Vagina (tissue), 2 donors: ENCODE measurements at regions not wholly inside any gene's neighbourhood (a gene's known extent, or its start where the extent isn't known, plus 50 kb on each side); places are given as distances from the start of the nearest gene placed in this dataset.
A peak's percentile ranks its signal among the peaks of the same experiment; 100 is the strongest.

Experiments
- DNase-seq, 2 donors: peaks; one replicate each; pipeline ENCODE4 v3.0.0-alpha.2; 2017; ENCODE audit errors: extremely low spot score in 2 of 2
- H3K27ac ChIP-seq: fragments of 200-600 bp; sonication (generic); one replicate; pipeline ENCODE4 v1.5.1; 2019
- H3K27me3 ChIP-seq: fragments of 200-600 bp; sonication (generic); one replicate; pipeline ENCODE4 v1.5.1; 2019
- H3K36me3 ChIP-seq, 2 donors: fragments of 200-600 bp; sonication (generic); one replicate each; pipeline ENCODE4 v1.5.1; 2017 to 2019
- H3K4me1 ChIP-seq: fragments of 200-600 bp; sonication (generic); one replicate; pipeline ENCODE4 v1.5.1; 2019
- H3K4me3 ChIP-seq, 2 donors: fragments of 200-600 bp; sonication (generic); 1 replicate in 1 of 2; 2 replicates in 1 of 2; pipeline ENCODE4 v1.5.1; 2016 to 2019
- H3K9me3 ChIP-seq: fragments of 200-600 bp; sonication (generic); one replicate; pipeline ENCODE4 v1.5.1; 2019
- POLR2A ChIP-seq, 2 donors: fragments of 450-650 bp; IDR thresholded peaks; one replicate each; pipeline ENCODE4 v1.6.1; 2017; ENCODE audit warnings: antibody characterized with exemption in 2 of 2, mild to moderate bottlenecking in 2 of 2, moderate library complexity in 2 of 2
- POLR2AphosphoS5 ChIP-seq, 2 donors: sonication (generic); formaldehyde crosslinking; IDR thresholded peaks; one replicate each; pipeline ENCODE4 v1.9.0; 2017; ENCODE audit warnings: antibody characterized with exemption in 2 of 2, mild to moderate bottlenecking in 2 of 2, low read depth in 1 of 2; ENCODE audit not compliant: insufficient read depth in 1 of 2
- intact Hi-C: fragments of 100-400 bp; cut with DNase I; formaldehyde crosslinking; loops from one replicate; pipeline ENCODE4 v1.15.1; 2023
- TF ChIP-seq, protein P1 (sequence below), 3 experiments: fragments of 450-650 bp in 2 of 3; fragments of 200-600 bp in 1 of 3; sonication (generic) in 1 of 3; IDR thresholded peaks; one replicate each; pipeline ENCODE4 v1.5.1; 2017 to 2019; ENCODE audit warnings: antibody characterized with exemption in 3 of 3, mild to moderate bottlenecking in 2 of 3, moderate library complexity in 2 of 3

DNA sequence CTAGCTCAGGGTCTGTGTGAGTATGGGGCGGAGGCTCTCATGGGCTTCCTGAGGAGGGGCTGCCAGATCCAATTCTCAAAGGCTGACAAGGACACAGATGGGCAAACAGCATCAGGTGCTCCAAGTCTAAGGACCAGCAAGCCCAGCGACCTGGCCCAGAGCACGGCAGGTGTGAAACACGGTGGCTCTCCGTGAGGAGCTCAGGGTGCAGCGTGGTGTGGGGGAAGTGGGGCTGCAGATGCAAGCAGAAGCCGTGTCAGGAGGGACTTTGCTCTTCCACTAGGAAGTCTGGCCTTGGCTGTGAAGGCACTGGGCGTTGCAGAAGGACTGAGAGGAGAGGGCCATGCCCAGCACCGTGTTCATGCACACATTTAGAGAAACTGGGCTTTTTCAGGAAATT is 420.0 kb downstream of the GADD45G start:
- Histone ChIP-seq H3K9me3 (peaks cover 4% of the 10 kb centered on the region), H3K27ac (no peak overlapping the region), H3K4me1 (peaks cover 17% of the 10 kb centered on the region), H3K4me3 (no peak overlapping the region), H3K36me3 (no peaks in the 10 kb centered on the region), H3K27me3 (no peaks in the 10 kb centered on the region)
- intact Hi-C loops = no loop called here
- DNase-seq = peak in 1 of 2 donors; percentile 46
- TF ChIP-seq, protein P1, sequence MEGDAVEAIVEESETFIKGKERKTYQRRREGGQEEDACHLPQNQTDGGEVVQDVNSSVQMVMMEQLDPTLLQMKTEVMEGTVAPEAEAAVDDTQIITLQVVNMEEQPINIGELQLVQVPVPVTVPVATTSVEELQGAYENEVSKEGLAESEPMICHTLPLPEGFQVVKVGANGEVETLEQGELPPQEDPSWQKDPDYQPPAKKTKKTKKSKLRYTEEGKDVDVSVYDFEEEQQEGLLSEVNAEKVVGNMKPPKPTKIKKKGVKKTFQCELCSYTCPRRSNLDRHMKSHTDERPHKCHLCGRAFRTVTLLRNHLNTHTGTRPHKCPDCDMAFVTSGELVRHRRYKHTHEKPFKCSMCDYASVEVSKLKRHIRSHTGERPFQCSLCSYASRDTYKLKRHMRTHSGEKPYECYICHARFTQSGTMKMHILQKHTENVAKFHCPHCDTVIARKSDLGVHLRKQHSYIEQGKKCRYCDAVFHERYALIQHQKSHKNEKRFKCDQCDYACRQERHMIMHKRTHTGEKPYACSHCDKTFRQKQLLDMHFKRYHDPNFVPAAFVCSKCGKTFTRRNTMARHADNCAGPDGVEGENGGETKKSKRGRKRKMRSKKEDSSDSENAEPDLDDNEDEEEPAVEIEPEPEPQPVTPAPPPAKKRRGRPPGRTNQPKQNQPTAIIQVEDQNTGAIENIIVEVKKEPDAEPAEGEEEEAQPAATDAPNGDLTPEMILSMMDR (IDR thresholded peaks at IDR 0.05) = no peak

DNA sequence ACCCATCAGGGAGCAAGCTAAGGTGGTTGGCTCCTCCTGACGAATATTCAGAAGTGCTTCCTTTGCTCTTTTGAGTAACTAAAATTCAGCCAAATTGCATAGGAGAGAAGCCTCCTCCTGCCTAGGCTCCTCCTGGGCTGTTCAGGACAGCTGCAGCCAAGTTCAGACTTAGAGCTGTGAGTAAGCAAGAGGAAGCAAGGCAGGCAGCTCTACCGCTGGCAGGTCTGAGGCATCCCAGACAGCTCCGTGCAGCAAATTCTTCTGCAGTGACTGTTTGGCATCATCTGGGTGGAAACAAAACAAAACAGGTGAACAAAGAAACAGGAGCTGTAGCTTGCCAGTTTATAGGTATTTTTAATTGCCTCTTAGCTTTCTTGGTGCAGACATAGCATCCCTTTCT is 421.0 kb downstream of the GADD45G start:
- Histone ChIP-seq H3K9me3 (peaks cover 4% of the 10 kb centered on the region), H3K27ac (no peak overlapping the region), H3K4me1 (peaks cover 8% of the 10 kb centered on the region), H3K4me3 (no peak overlapping the region), H3K27me3 (no peaks in the 10 kb centered on the region), H3K36me3 (no peaks in the 10 kb centered on the region)
- no peak for DNase-seq
- intact Hi-C loops = no loop called here
- peak in 1 of 2 donors; percentile 49 for TF ChIP-seq POLR2AphosphoS5 (IDR thresholded peaks at IDR 0.05; ENCODE audit: insufficient read depth in 1 of 2, low read depth in 1 of 2)
- TF ChIP-seq POLR2A (IDR thresholded peaks at IDR 0.05) = no peak
- TF ChIP-seq, protein P1 (IDR thresholded peaks at IDR 0.05) = no peak

DNA sequence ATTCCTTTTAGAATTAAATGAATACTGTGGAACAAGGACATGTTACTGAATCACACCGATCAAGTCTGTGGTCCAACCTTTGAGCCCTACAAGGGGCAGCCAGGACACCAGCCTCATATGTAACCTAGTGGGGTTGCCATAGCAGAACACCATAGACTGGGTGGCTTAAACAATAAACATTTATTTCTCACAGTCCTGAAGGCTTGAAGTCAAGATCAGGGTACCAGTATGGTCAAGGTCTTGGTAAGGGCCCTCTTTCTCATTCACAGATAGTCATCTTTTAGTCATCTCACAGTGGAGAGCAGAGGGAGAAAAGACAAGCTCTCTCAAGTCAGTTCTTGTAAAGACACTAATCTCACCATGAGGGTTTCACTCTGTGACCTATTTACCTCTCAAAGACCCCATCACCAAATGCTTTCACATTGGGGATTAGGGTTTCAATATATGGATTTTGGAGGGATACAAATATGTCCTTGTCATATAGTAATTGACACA is 422.5 kb downstream of the GADD45G start:
- intact Hi-C loops = no loop called here
- H3K9me3 ChIP-seq = no peaks in the 10 kb centered on the region
- H3K4me1 ChIP-seq = peaks cover 4% of the 10 kb centered on the region
- no peaks in the 10 kb centered on the region for H3K36me3 ChIP-seq
- no peak overlapping the region for H3K4me3 ChIP-seq
- TF ChIP-seq, protein P1 (IDR thresholded peaks at IDR 0.05) = no peak
- TF ChIP-seq POLR2A (IDR thresholded peaks at IDR 0.05) (no peak), POLR2AphosphoS5 (IDR thresholded peaks at IDR 0.05; ENCODE audit: insufficient read depth in 1 of 2, low read depth in 1 of 2) (no peak)
- no peak overlapping the region for H3K27ac ChIP-seq
- no peak for DNase-seq
- no peaks in the 10 kb centered on the region for H3K27me3 ChIP-seq

DNA sequence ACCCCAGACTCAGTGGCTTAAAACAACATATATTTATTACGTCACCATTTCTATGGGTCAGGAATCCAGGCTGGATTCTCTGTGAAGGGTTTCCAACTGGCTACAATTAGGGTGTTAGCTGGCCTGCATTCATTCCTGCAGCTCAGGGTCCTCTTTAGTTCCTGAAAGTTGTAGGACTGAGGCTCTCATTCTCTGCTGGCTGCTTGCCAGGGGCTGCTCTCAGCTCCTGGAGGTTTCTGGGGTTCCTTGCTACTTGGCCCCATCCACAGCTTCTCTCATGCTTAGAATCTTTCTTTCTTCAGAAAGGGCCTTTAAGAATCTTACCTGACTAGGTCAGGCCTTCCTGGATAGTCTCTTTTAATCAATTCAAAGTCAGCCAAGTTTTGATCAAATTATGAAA is 424.6 kb downstream of the GADD45G start:
- Histone ChIP-seq H3K27ac (no peak overlapping the region), H3K27me3 (no peaks in the 10 kb centered on the region), H3K4me1 (peaks cover 4% of the 10 kb centered on the region), H3K4me3 (no peak overlapping the region), H3K36me3 (no peaks in the 10 kb centered on the region), H3K9me3 (no peaks in the 10 kb centered on the region)
- no peak for TF ChIP-seq POLR2A (IDR thresholded peaks at IDR 0.05)
- no peak for TF ChIP-seq POLR2AphosphoS5 (IDR thresholded peaks at IDR 0.05; ENCODE audit: insufficient read depth in 1 of 2, low read depth in 1 of 2)
- TF ChIP-seq, protein P1 (IDR thresholded peaks at IDR 0.05) = no peak
- intact Hi-C loops = no loop called here
- no peak for DNase-seq

DNA sequence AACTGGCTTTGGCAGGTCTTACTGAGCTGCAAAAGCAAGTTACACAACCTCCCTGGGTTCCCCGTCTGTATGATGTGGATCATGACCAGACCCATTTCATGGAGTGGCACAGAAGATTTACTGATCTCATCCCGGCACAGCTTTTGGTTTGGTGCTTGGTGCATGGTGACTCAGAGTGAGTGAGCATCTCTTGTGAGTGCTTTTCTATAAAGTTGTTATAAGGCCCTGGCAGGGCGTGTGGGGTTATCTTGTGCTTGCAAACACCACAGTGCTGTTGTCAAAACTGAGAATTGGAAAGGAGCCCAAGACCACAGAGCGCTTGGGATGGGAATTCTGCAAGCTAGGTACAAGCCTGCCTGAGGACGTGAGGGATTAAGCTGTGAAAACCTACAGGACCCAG is 425.2 kb downstream of the GADD45G start:
- TF ChIP-seq POLR2AphosphoS5 (IDR thresholded peaks at IDR 0.05; ENCODE audit: insufficient read depth in 1 of 2, low read depth in 1 of 2) = no peak
- TF ChIP-seq, protein P1 (IDR thresholded peaks at IDR 0.05) = no peak
- no peak for TF ChIP-seq POLR2A (IDR thresholded peaks at IDR 0.05)
- H3K4me3 ChIP-seq = no peak overlapping the region
- no peaks in the 10 kb centered on the region for H3K9me3 ChIP-seq
- no peak for DNase-seq
- H3K36me3 ChIP-seq = no peaks in the 10 kb centered on the region
- intact Hi-C loops = no loop called here
- H3K27me3 ChIP-seq = no peaks in the 10 kb centered on the region
- no peak overlapping the region for H3K27ac ChIP-seq
- peaks cover 4% of the 10 kb centered on the region for H3K4me1 ChIP-seq
